GM12875 (cell line): ENCODE measurements at regions not wholly inside any gene's neighbourhood (a gene's known extent, or its start where the extent isn't known, plus 50 kb on each side); places are given as distances from the start of the nearest gene placed in this dataset.

Source experiments
- H3K4me3 ChIP-seq: one replicate; pipeline ENCODE4 v1.5.1; 2011; ENCODE audit warnings: low read depth, low read length, control low read depth
- CTCF ChIP-seq: IDR thresholded peaks from 2 replicates; pipeline ENCODE4 v1.5.1; 2011; ENCODE audit warnings: low read depth, mild to moderate bottlenecking, control low read depth, inconsistent platforms, low read length, moderate library complexity, borderline replicate concordance; ENCODE audit not compliant: insufficient read depth

- TF ChIP-seq CTCF: no peak
- no peak overlapping the region for H3K4me3 ChIP-seq
These were observed 62.0 kb upstream of the CKS2 start for GRCh38 chr9:89249001-89249400.

DNA sequence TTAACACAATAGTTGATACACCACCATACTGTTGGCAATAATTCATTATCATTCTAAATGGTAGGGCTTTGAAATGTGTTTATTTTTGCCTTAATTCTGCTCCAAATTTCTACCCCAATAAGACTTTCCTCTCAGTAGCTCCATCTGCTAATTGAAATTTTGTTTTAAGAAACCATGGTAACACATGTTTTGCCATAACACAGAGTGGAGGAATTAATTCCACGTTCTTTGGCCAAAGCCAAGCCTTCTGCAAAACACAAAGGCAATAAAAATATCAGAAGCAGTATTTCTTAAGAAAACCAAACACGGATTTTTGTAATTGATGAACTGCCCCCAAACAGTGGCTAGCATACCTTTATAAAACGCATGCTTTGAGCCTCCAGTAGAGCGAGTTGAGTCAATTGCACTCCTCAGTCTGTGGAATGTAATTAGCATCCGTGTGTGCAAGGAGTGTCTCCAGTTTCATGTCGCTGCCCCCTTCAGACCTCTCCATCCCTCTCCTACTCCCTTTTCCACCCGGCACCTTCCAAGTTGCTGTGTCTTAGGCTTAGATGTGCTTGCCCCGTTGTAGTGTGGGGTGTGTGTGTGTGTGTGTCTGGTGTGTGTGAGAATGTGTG, 58.2 kb upstream of the CKS2 start:
- no peak overlapping the region for H3K4me3 ChIP-seq
- TF ChIP-seq CTCF: no peak

GRCh38 chr9:89254058-89254772, 56.8 kb upstream of the CKS2 start:
- H3K4me3 ChIP-seq: no peak overlapping the region
- TF ChIP-seq CTCF: no peak

DNA sequence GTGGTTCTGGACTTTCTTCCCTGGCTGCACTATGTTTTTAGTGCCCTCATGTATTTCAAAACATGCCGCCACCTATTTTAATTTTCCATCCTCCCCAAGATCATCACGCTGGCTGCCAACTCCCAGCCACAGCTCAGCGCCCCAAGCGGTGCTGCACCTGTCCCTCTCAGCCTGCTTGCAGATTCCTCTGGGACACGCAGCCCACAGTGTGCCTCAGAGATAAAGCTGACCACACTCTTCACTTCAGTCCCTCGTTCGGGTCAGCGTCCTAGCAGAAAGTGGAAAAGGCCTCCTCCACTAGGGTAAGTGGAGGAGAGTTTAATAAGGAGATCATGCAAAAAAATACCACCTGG, 56.2 kb upstream of the CKS2 start:
- no peak overlapping the region for H3K4me3 ChIP-seq
- TF ChIP-seq CTCF: no peak

DNA sequence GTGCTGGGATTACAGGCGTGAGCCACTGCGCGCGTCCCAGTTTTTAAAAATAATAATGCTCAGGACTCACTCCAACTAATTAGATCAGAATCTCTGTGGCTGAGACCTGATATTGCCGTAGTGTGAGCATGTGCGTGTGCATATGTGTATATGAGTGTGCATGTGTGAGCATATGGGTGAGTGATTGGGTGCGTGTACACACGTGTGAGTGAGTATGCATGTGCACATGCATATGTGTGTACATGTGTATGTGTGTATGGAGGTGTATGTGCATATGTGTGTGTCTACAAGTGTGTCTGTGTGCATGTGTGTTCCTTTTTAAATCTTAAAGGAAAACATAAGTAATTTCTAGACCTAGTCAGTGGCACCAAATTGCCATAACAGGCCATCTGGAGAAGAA, 54.8 kb upstream of the CKS2 start:
- no peak for TF ChIP-seq CTCF
- no peak overlapping the region for H3K4me3 ChIP-seq

GRCh38 chr9:89256642-89257041, 54.4 kb upstream of the CKS2 start:
- TF ChIP-seq CTCF: no peak
- H3K4me3 ChIP-seq: no peak overlapping the region

GRCh38 chr9:89260525-89260924, 50.5 kb upstream of the CKS2 start:
- H3K4me3 ChIP-seq: no peak overlapping the region
- no peak for TF ChIP-seq CTCF
